HEK293 (cell line): ENCODE measurements at regions not wholly inside any gene's neighbourhood (a gene's known extent, or its start where the extent isn't known, plus 50 kb on each side); places are given as distances from the start of the nearest gene placed in this dataset.

ENCODE experiments used
- SP2 ChIP-seq: fragments of 450-650 bp; formaldehyde crosslinking; IDR thresholded peaks from 2 replicates; pipeline ENCODE4 v1.5.1; 2016; ENCODE audit warnings: missing biosample characterization, missing genetic modification characterization
- ZFHX2 ChIP-seq: fragments of 450-650 bp; formaldehyde crosslinking; conservative IDR thresholded peaks from 2 replicates; pipeline ENCODE4 v1.5.1; 2016; ENCODE audit warnings: missing biosample characterization, missing genetic modification characterization
- ZFP37 ChIP-seq: fragments of 450-650 bp; formaldehyde crosslinking; IDR thresholded peaks from 2 replicates; pipeline ENCODE4 v1.5.1; 2016; ENCODE audit warnings: missing biosample characterization, missing genetic modification characterization
- TF ChIP-seq, protein P1 (sequence below): fragments of 450-650 bp; formaldehyde crosslinking; IDR thresholded peaks from 2 replicates; pipeline ENCODE4 v1.5.1; 2016; ENCODE audit warnings: missing biosample characterization, missing genetic modification characterization
- TF ChIP-seq, protein P2 (sequence below): fragments of 450-650 bp; formaldehyde crosslinking; IDR thresholded peaks from 2 replicates; pipeline ENCODE4 v1.5.1; 2016; ENCODE audit warnings: missing biosample characterization, missing genetic modification characterization
- TF ChIP-seq, protein P3 (sequence below): fragments of 450-650 bp; formaldehyde crosslinking; IDR thresholded peaks from 2 replicates; pipeline ENCODE4 v1.5.1; 2016; ENCODE audit warnings: missing biosample characterization, missing genetic modification characterization
- TF ChIP-seq, protein P4 (sequence below): fragments of 450-650 bp; formaldehyde crosslinking; conservative IDR thresholded peaks from 2 replicates; pipeline ENCODE4 v1.5.1; 2016; ENCODE audit warnings: low read depth, missing biosample characterization, missing genetic modification characterization
- TF ChIP-seq, protein P5 (sequence below): fragments of 450-650 bp; formaldehyde crosslinking; IDR thresholded peaks from 2 replicates; pipeline ENCODE4 v1.5.1; 2016; ENCODE audit warnings: missing biosample characterization, missing genetic modification characterization, borderline replicate concordance
- TF ChIP-seq, protein P6 (sequence below): sonication (generic); formaldehyde crosslinking; IDR thresholded peaks from 2 replicates; pipeline ENCODE4 v1.8.1; 2022; ENCODE audit warnings: mild to moderate bottlenecking, moderate library complexity, missing genetic modification reagents

DNA sequence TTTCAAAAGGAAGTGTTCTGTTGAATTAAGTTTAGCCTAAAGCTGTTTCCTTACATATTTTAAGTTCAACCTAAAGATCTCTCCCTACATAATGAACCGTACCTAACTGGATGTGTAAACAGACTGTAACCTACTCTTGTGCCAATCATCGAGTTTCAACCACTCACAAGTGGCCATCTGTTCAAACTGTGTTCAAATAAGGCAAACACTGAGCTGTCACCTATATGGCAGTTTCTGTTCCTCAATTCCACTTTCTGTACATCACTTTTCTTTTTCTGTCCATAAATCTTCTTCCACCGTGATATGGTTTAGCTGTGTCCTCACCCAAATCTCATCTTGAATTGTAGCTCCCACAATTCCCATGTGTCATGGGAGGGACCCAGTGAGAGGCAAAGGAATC, 428.6 kb downstream of the HACE1 start:
- TF ChIP-seq, protein P1, sequence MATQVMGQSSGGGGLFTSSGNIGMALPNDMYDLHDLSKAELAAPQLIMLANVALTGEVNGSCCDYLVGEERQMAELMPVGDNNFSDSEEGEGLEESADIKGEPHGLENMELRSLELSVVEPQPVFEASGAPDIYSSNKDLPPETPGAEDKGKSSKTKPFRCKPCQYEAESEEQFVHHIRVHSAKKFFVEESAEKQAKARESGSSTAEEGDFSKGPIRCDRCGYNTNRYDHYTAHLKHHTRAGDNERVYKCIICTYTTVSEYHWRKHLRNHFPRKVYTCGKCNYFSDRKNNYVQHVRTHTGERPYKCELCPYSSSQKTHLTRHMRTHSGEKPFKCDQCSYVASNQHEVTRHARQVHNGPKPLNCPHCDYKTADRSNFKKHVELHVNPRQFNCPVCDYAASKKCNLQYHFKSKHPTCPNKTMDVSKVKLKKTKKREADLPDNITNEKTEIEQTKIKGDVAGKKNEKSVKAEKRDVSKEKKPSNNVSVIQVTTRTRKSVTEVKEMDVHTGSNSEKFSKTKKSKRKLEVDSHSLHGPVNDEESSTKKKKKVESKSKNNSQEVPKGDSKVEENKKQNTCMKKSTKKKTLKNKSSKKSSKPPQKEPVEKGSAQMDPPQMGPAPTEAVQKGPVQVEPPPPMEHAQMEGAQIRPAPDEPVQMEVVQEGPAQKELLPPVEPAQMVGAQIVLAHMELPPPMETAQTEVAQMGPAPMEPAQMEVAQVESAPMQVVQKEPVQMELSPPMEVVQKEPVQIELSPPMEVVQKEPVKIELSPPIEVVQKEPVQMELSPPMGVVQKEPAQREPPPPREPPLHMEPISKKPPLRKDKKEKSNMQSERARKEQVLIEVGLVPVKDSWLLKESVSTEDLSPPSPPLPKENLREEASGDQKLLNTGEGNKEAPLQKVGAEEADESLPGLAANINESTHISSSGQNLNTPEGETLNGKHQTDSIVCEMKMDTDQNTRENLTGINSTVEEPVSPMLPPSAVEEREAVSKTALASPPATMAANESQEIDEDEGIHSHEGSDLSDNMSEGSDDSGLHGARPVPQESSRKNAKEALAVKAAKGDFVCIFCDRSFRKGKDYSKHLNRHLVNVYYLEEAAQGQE (tag by site-specific recombination), result no peak
- TF ChIP-seq, protein P2, sequence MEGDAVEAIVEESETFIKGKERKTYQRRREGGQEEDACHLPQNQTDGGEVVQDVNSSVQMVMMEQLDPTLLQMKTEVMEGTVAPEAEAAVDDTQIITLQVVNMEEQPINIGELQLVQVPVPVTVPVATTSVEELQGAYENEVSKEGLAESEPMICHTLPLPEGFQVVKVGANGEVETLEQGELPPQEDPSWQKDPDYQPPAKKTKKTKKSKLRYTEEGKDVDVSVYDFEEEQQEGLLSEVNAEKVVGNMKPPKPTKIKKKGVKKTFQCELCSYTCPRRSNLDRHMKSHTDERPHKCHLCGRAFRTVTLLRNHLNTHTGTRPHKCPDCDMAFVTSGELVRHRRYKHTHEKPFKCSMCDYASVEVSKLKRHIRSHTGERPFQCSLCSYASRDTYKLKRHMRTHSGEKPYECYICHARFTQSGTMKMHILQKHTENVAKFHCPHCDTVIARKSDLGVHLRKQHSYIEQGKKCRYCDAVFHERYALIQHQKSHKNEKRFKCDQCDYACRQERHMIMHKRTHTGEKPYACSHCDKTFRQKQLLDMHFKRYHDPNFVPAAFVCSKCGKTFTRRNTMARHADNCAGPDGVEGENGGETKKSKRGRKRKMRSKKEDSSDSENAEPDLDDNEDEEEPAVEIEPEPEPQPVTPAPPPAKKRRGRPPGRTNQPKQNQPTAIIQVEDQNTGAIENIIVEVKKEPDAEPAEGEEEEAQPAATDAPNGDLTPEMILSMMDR (tag by site-specific recombination), result no peak
- TF ChIP-seq, protein P3, sequence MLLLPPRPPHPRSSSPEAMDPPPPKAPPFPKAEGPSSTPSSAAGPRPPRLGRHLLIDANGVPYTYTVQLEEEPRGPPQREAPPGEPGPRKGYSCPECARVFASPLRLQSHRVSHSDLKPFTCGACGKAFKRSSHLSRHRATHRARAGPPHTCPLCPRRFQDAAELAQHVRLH (tag by site-specific recombination), result no peak
- no peak for TF ChIP-seq SP2
- TF ChIP-seq, protein P4, sequence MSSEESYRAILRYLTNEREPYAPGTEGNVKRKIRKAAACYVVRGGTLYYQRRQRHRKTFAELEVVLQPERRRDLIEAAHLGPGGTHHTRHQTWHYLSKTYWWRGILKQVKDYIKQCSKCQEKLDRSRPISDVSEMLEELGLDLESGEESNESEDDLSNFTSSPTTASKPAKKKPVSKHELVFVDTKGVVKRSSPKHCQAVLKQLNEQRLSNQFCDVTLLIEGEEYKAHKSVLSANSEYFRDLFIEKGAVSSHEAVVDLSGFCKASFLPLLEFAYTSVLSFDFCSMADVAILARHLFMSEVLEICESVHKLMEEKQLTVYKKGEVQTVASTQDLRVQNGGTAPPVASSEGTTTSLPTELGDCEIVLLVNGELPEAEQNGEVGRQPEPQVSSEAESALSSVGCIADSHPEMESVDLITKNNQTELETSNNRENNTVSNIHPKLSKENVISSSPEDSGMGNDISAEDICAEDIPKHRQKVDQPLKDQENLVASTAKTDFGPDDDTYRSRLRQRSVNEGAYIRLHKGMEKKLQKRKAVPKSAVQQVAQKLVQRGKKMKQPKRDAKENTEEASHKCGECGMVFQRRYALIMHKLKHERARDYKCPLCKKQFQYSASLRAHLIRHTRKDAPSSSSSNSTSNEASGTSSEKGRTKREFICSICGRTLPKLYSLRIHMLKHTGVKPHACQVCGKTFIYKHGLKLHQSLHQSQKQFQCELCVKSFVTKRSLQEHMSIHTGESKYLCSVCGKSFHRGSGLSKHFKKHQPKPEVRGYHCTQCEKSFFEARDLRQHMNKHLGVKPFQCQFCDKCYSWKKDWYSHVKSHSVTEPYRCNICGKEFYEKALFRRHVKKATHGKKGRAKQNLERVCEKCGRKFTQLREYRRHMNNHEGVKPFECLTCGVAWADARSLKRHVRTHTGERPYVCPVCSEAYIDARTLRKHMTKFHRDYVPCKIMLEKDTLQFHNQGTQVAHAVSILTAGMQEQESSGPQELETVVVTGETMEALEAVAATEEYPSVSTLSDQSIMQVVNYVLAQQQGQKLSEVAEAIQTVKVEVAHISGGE (tag by site-specific recombination), result no peak
- TF ChIP-seq, protein P5, sequence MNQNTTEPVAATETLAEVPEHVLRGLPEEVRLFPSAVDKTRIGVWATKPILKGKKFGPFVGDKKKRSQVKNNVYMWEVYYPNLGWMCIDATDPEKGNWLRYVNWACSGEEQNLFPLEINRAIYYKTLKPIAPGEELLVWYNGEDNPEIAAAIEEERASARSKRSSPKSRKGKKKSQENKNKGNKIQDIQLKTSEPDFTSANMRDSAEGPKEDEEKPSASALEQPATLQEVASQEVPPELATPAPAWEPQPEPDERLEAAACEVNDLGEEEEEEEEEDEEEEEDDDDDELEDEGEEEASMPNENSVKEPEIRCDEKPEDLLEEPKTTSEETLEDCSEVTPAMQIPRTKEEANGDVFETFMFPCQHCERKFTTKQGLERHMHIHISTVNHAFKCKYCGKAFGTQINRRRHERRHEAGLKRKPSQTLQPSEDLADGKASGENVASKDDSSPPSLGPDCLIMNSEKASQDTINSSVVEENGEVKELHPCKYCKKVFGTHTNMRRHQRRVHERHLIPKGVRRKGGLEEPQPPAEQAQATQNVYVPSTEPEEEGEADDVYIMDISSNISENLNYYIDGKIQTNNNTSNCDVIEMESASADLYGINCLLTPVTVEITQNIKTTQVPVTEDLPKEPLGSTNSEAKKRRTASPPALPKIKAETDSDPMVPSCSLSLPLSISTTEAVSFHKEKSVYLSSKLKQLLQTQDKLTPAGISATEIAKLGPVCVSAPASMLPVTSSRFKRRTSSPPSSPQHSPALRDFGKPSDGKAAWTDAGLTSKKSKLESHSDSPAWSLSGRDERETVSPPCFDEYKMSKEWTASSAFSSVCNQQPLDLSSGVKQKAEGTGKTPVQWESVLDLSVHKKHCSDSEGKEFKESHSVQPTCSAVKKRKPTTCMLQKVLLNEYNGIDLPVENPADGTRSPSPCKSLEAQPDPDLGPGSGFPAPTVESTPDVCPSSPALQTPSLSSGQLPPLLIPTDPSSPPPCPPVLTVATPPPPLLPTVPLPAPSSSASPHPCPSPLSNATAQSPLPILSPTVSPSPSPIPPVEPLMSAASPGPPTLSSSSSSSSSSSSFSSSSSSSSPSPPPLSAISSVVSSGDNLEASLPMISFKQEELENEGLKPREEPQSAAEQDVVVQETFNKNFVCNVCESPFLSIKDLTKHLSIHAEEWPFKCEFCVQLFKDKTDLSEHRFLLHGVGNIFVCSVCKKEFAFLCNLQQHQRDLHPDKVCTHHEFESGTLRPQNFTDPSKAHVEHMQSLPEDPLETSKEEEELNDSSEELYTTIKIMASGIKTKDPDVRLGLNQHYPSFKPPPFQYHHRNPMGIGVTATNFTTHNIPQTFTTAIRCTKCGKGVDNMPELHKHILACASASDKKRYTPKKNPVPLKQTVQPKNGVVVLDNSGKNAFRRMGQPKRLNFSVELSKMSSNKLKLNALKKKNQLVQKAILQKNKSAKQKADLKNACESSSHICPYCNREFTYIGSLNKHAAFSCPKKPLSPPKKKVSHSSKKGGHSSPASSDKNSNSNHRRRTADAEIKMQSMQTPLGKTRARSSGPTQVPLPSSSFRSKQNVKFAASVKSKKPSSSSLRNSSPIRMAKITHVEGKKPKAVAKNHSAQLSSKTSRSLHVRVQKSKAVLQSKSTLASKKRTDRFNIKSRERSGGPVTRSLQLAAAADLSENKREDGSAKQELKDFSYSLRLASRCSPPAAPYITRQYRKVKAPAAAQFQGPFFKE (tag by site-specific recombination), result no peak
- no peak for TF ChIP-seq ZFP37 (tag by site-specific recombination)
- TF ChIP-seq ZFHX2 (tag by site-specific recombination), result no peak
- TF ChIP-seq, protein P6, sequence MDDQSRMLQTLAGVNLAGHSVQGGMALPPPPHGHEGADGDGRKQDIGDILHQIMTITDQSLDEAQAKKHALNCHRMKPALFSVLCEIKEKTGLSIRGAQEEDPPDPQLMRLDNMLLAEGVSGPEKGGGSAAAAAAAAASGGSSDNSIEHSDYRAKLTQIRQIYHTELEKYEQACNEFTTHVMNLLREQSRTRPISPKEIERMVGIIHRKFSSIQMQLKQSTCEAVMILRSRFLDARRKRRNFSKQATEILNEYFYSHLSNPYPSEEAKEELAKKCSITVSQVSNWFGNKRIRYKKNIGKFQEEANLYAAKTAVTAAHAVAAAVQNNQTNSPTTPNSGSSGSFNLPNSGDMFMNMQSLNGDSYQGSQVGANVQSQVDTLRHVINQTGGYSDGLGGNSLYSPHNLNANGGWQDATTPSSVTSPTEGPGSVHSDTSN (CRISPR knock-in tag), result no peak
